ENCODE measurements at regions not wholly inside any gene's neighbourhood (a gene's known extent, or its start where the extent isn't known, plus 50 kb on each side); places are given as distances from the start of the nearest gene placed in this dataset.

DNA sequence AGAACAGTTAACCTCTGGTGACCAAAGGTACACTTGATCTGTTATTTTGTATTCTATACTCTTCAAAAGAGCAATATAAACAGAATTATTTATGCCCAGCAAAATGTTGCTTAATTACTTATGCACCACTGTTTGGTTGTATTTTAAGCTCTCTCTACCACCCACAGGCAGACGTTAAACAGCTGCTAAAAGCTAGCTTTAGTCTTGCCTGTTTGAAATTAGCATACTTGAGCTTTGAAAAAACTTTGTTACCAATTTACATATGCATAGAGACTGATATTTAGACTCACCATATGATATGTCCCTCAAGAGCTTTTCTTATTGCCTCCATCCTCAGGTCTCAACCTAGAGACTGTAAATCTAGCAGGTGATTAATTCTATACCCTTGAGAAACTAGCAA is 426.9 kb downstream of the NR4A2 start:
- Histone ChIP-seq H2BK5ac (ENCODE audit: low read depth, low read length, poor library complexity, severe bottlenecking) (no peak overlapping the region), H3K4me3 (ENCODE audit: insufficient read depth, low read depth, low read length) (no peak overlapping the region), H3K79me1 (ENCODE audit: low read depth in 1 of 2, low read length in 2 of 2) (no peaks in the 10 kb centered on the region), H2AFZ (replicated peaks; ENCODE audit: low read length, poor library complexity) (no peak overlapping the region), H2BK120ac (ENCODE audit: low read depth, low read length) (no peak overlapping the region), H3K27ac (ENCODE audit: insufficient read depth, low read length) (no peak overlapping the region), H3K9me3 (ENCODE audit: control insufficient read depth, insufficient read depth, low read length) (0 out of 2 replicates have a peak, but pooled peaks cover 2% of the 10 kb centered on the region), H3K4ac (ENCODE audit: low read depth, low read length) (no peak overlapping the region), H4K91ac (ENCODE audit: insufficient read depth, low read depth, low read length) (no peak overlapping the region), H2AK9ac (replicated peaks; ENCODE audit: low read depth, low read length, poor library complexity) (no peak overlapping the region), H3K14ac (replicated peaks; ENCODE audit: low read depth, low read length) (no peak overlapping the region), H3K36me3 (ENCODE audit: control insufficient read depth, insufficient read depth, low read length) (no peaks in the 10 kb centered on the region), H3K9ac (ENCODE audit: low read depth, low read length) (no peak overlapping the region), H3K56ac (ENCODE audit: extremely low read depth, insufficient read depth, low read length) (no peak overlapping the region), H3K23ac (ENCODE audit: low read depth, low read length) (no peak overlapping the region), H4K20me1 (ENCODE audit: insufficient read depth, low read length) (no peaks in the 10 kb centered on the region), H3K18ac (ENCODE audit: low read depth, low read length) (no peak overlapping the region), H3K4me2 (ENCODE audit: low read depth, low read length) (no peak overlapping the region), H4K8ac (ENCODE audit: low read depth in 2 of 2, low read length in 2 of 2) (no peak overlapping the region), H3K4me1 (ENCODE audit: control insufficient read depth, insufficient read depth, low read length) (no peaks in the 10 kb centered on the region), H4K5ac (ENCODE audit: low read depth, low read length) (no peak overlapping the region), H2AK5ac (ENCODE audit: low read depth, low read length) (no peak overlapping the region), H2BK15ac (ENCODE audit: low read depth, low read length) (no peak overlapping the region), H2BK20ac (ENCODE audit: low read depth, low read length) (no peak overlapping the region), H3K9me1 (ENCODE audit: insufficient read depth, low read length) (no peaks in the 10 kb centered on the region), H3K27me3 (ENCODE audit: control insufficient read depth, insufficient read depth, low read length) (no peaks in the 10 kb centered on the region)
- dilution Hi-C loops (cut with HindIII; ENCODE audit: low sequenced_read_pairs, unreplicated experiment), result no loop called here
- CTCF ChIA-PET, result no interaction called here
- no peak for TF ChIP-seq CTCF (conservative IDR thresholded peaks at IDR 0.05; ENCODE audit: low read depth, low read length)
- TF ChIP-seq MAZ (IDR thresholded peaks at IDR 0.05; ENCODE audit: borderline replicate concordance, low read depth, low read length), result no peak
- TF ChIP-seq RCOR1 (IDR thresholded peaks at IDR 0.05; ENCODE audit: insufficient replicate concordance, low read length), result no peak
- no peak for TF ChIP-seq MAFK (IDR thresholded peaks at IDR 0.05; ENCODE audit: low read depth, low read length)
- TF ChIP-seq SMC3 (IDR thresholded peaks at IDR 0.05; ENCODE audit: low read depth, low read length), result no peak
- no CpG with 5 or more reads among the region's 1 CpG for WGBS, 2 experiments (ENCODE audit: extremely low coverage in 2 of 2, insufficient read length in 1 of 2)
- POLR2A ChIA-PET (ENCODE audit: unreplicated experiment), result no interaction called here
- in situ Hi-C loops (cut with MboI; ENCODE audit: low sequenced_read_pairs), result no loop called here
- intact Hi-C loops (cut with micrococcal nuclease), result no loop called here
- ATAC-seq (ENCODE audit: low read depth) (no peak), DNase-seq (no peak)
- no TSS peak for BruUV-seq (replicated peaks)

All from IMR-90 (cell line).